SU-DHL-6 (cell line): ENCODE measurements at regions not wholly inside any gene's neighbourhood (a gene's known extent, or its start where the extent isn't known, plus 50 kb on each side); places are given as distances from the start of the nearest gene placed in this dataset.
"Not testable (repeated sequence)": the region's sequence is repeated elsewhere in the genome, so short reads cannot be mapped to it uniquely, and the experiment has no call there.

Source experiments
- H2AFZ ChIP-seq: fragments of 200-600 bp; sonication (generic); 2 replicates; pipeline ENCODE4 v1.6.1; 2014; ENCODE audit warnings: low read depth, mild to moderate bottlenecking, moderate library complexity, mixed read lengths, antibody characterized with exemption, low read length; ENCODE audit not compliant: severe bottlenecking
- H3F3A ChIP-seq: fragments of 200-600 bp; shearing (Covaris generic); 2 replicates; pipeline ENCODE4 v1.6.0; 2016; ENCODE audit warnings: antibody characterized with exemption, mild to moderate bottlenecking; ENCODE audit not compliant: insufficient read depth
- H3K27ac ChIP-seq: fragments of 200-600 bp; sonication (generic); 2 replicates; pipeline ENCODE4 v1.5.1; 2016; ENCODE audit warnings: low read depth, mild to moderate bottlenecking, low read length, moderate library complexity, mixed read lengths
- H3K27me3 ChIP-seq: fragments of 200-600 bp; sonication (generic), shearing (Covaris generic); 2 replicates; pipeline ENCODE4 v1.6.0; 2014; ENCODE audit warnings: mild to moderate bottlenecking, low read length
- H3K36me3 ChIP-seq: fragments of 200-600 bp; sonication (generic); 2 replicates; pipeline ENCODE4 v1.6.1; 2014; ENCODE audit warnings: mild to moderate bottlenecking, low read length, mixed read lengths
- H3K4me2 ChIP-seq: fragments of 300-600, 200-600 bp; shearing (Covaris generic), sonication (generic); 2 replicates; pipeline ENCODE4 v1.6.0; 2014; ENCODE audit warnings: low read length, low read depth, mild to moderate bottlenecking; ENCODE audit not compliant: poor library complexity, severe bottlenecking
- H3K4me3 ChIP-seq: fragments of 200-600 bp; sonication (generic); 2 replicates; pipeline ENCODE4 v1.5.1; 2014; ENCODE audit warnings: antibody characterized with exemption, low read length, mild to moderate bottlenecking, mixed read lengths; ENCODE audit not compliant: insufficient read depth, poor library complexity, severe bottlenecking
- H3K79me2 ChIP-seq: fragments of 200-600 bp; sonication (generic); 2 replicates; pipeline ENCODE4 v1.6.1; 2014; ENCODE audit warnings: mild to moderate bottlenecking, low read length, moderate library complexity; ENCODE audit not compliant: insufficient read depth
- H3K9ac ChIP-seq: fragments of 200-600 bp; sonication (generic); 2 replicates; pipeline ENCODE4 v1.7.0; 2014; ENCODE audit warnings: mild to moderate bottlenecking, low read length
- H3K9me2 ChIP-seq: fragments of 200-600 bp; sonication (generic); replicated peaks from 2 replicates; pipeline ENCODE4 v1.6.1; 2014; ENCODE audit warnings: low read length; ENCODE audit not compliant: insufficient read depth
- H3K9me3 ChIP-seq: fragments of 200-600 bp; sonication (generic); 2 replicates; pipeline ENCODE4 v1.6.1; 2014; ENCODE audit warnings: low read length, mixed read lengths; ENCODE audit not compliant: insufficient read depth
- H4K20me1 ChIP-seq: fragments of 200-600 bp; sonication (generic); 2 replicates; pipeline ENCODE4 v1.6.1; 2014; ENCODE audit warnings: low read depth, mild to moderate bottlenecking, antibody characterized with exemption, low read length, moderate library complexity, mixed read lengths
- EZH2phosphoT487 ChIP-seq: fragments of 200-600 bp; sonication (generic), shearing (Covaris generic); conservative IDR thresholded peaks from 2 replicates; pipeline ENCODE4 v1.6.1; 2018; ENCODE audit warnings: mild to moderate bottlenecking, antibody characterized with exemption, low read length, moderate library complexity, mixed read lengths
- TF ChIP-seq, protein P1 (sequence below): fragments of 200-600 bp; sonication (generic); IDR thresholded peaks from one replicate; pipeline ENCODE4 v1.5.1; 2017; ENCODE audit warnings: antibody characterized with exemption, mild to moderate bottlenecking, low read length, moderate library complexity; ENCODE audit not compliant: insufficient read depth, poor library complexity, severe bottlenecking

DNA sequence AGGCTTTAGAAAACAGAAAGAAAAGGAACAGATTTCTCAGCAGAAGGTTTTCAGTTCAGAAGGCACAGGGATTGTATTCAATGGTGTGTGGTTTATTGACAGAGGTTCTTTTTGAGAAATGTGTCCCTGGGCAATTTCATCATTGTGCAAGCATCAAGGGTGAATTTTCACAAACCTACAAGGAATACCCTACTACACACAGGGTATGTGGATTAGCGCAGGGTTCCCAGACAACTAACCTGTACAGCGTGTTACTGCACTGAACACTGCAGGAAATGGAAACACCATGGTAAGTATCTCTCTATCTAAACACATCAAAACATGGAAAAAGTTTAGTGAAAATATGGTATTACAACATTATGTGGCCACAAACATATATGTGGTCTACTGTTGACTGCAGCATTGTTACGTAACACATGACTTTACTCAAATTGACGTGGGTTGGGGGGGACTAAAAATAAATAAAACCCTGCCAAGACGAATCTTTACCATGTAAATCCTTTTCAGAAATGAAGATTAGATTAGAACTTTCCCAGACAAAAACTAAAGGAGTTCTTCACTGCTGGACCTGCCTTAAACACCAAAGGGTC lies 893.1 kb downstream of the TMEM121 start:
- Histone ChIP-seq H3F3A (no peaks in the 10 kb centered on the region), H3K4me3 (no peak overlapping the region), H3K4me2 (no peak overlapping the region), H3K27me3 (peaks cover 3% of the 10 kb centered on the region; the same call in 1 of the 2 replicates), H4K20me1 (no peaks in the 10 kb centered on the region), H3K9me2 (no peaks in the 10 kb centered on the region), H3K27ac (no peak overlapping the region), H3K9me3 (peaks cover 12% of the 10 kb centered on the region; the same call in 1 of the 2 replicates), H2AFZ (no peak overlapping the region), H3K36me3 (no peaks in the 10 kb centered on the region), H3K9ac (no peak overlapping the region), H3K79me2 (no peaks in the 10 kb centered on the region)
- TF ChIP-seq, protein P1, sequence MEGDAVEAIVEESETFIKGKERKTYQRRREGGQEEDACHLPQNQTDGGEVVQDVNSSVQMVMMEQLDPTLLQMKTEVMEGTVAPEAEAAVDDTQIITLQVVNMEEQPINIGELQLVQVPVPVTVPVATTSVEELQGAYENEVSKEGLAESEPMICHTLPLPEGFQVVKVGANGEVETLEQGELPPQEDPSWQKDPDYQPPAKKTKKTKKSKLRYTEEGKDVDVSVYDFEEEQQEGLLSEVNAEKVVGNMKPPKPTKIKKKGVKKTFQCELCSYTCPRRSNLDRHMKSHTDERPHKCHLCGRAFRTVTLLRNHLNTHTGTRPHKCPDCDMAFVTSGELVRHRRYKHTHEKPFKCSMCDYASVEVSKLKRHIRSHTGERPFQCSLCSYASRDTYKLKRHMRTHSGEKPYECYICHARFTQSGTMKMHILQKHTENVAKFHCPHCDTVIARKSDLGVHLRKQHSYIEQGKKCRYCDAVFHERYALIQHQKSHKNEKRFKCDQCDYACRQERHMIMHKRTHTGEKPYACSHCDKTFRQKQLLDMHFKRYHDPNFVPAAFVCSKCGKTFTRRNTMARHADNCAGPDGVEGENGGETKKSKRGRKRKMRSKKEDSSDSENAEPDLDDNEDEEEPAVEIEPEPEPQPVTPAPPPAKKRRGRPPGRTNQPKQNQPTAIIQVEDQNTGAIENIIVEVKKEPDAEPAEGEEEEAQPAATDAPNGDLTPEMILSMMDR: no peak
- TF ChIP-seq EZH2phosphoT487: no peak

DNA sequence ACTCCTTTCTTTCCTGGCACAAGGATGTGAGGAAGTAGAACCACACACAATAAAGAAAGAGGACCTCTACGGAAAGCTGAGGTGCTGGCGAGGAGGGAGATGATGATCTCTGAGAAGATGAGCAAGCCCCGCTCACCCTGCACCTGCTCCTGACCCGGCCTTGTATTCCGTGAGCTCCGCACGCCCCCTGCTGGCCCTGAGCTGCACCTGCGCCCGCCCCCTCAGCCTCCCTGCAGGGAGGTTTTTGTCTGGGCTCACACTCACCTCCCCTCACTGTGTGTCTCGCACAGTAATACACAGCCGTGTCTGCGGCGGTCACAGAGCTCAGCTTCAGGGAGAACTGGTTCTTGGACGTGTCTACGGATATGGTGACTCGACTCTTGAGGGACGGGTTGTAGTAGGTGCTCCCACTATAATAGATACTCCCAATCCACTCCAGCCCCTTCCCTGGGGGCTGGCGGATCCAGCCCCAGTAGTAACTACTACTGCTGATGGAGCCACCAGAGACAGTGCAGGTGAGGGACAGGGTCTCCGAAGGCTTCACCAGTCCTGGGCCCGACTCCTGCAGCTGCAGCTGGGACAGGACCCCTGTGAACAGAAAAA lies 895.1 kb downstream of the TMEM121 start:
- H3K9ac ChIP-seq, H3K27me3 ChIP-seq, H2AFZ ChIP-seq, H3K9me2 ChIP-seq, H3K4me3 ChIP-seq, H4K20me1 ChIP-seq, H3F3A ChIP-seq, H3K4me2 ChIP-seq, H3K79me2 ChIP-seq, H3K36me3 ChIP-seq, H3K27ac ChIP-seq: not testable (repeated sequence)
- peaks cover 12% of the 10 kb centered on the region; the same call in 1 of the 2 replicates for H3K9me3 ChIP-seq

DNA sequence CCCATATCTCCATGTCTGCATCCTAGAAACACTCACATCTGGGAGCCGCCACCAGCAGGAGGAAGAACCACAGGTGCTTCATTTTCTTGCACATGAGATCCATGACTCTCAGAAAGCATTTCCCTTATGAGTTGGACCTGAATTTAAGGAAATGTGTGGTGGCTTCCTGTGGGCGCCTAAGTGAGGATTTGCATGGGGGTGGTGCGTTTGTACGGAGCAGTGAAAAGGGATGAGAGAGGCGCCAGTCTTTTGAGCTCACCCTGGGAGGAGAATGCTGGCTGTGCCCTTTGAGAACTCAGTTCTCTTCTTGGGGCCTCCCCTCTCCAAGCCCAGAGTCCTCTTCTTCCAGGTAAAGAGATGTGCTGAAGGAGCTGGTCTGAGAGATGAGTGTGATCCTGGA lies 895.7 kb downstream of the TMEM121 start:
- H3K4me2 ChIP-seq: no peak overlapping the region
- no peak overlapping the region for H3K27ac ChIP-seq
- H2AFZ ChIP-seq: no peak overlapping the region
- H3K9ac ChIP-seq: no peak overlapping the region
- TF ChIP-seq EZH2phosphoT487: no peak
- TF ChIP-seq, protein P1: no peak
- H3F3A ChIP-seq: no peaks in the 10 kb centered on the region
- H3K9me2 ChIP-seq: no peaks in the 10 kb centered on the region
- H4K20me1 ChIP-seq: no peaks in the 10 kb centered on the region
- H3K36me3 ChIP-seq: no peaks in the 10 kb centered on the region
- H3K79me2 ChIP-seq: no peaks in the 10 kb centered on the region
- peaks cover 3% of the 10 kb centered on the region; the same call in 1 of the 2 replicates for H3K27me3 ChIP-seq
- no peak overlapping the region for H3K4me3 ChIP-seq
- peaks cover 12% of the 10 kb centered on the region; the same call in 1 of the 2 replicates for H3K9me3 ChIP-seq

DNA sequence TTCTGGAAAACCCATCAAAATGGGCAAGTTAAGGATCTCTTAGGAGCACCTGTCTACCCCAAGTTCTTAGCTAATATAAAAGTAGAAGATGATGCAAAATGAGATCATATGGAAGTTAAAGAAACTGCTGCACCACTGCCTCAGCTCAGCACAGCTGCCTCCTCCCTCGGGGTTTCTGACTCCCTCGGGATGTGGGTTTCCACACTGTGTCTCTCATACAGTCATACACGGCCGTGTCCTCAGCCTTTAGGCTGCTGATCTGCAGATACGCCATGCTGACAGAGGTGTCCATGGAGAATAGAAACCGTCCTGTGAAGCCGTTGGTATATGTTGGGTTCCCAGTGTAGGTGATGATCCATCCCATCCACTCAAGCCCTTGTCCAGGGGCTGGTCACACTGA lies 898.8 kb downstream of the TMEM121 start:
- H3K9ac ChIP-seq, H4K20me1 ChIP-seq, H3K4me2 ChIP-seq, H3K27ac ChIP-seq, H3K36me3 ChIP-seq, H3K9me2 ChIP-seq, H2AFZ ChIP-seq, H3K4me3 ChIP-seq, H3K79me2 ChIP-seq, H3K9me3 ChIP-seq, H3K27me3 ChIP-seq, H3F3A ChIP-seq: not testable (repeated sequence)
